ENCODE measurements at regions not wholly inside any gene's neighbourhood (a gene's known extent, or its start where the extent isn't known, plus 50 kb on each side); places are given as distances from the start of the nearest gene placed in this dataset.

DNA sequence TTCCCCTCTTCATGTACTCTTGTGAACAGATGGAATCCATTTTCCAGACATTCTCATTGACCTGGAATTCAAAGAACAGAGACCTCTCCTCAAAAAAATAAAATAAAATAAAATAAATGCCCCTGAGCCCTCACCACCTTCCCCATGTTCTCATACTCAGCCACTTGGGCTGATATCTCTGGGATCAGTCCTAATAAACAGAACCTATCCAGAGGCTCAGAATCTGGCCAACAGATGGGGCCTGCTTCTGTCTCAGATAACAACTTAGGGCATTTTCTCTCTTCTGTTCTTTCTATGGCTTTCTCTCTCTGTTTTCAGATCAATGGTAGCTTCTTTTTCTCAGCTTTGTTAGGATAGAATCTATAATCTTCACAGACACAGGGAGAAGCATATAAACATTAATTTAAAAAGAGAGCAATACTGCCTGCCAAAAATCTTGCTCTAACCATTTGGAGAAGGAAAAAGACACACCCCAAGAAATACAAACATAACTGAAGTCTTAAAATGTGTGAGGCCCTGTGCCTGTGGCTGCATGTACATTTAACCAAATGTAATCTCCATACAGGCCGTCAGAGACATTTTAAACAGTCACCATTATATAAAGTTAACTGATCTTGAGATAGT lies 907.1 kb downstream of the FAT4 start:
- Histone ChIP-seq H3K4me3 (no peak overlapping the region), H3K27me3 (no peaks in the 10 kb centered on the region), H3K36me3 (no peaks in the 10 kb centered on the region), H3K9me3 (no peaks in the 10 kb centered on the region)
- no peak for DNase-seq

DNA sequence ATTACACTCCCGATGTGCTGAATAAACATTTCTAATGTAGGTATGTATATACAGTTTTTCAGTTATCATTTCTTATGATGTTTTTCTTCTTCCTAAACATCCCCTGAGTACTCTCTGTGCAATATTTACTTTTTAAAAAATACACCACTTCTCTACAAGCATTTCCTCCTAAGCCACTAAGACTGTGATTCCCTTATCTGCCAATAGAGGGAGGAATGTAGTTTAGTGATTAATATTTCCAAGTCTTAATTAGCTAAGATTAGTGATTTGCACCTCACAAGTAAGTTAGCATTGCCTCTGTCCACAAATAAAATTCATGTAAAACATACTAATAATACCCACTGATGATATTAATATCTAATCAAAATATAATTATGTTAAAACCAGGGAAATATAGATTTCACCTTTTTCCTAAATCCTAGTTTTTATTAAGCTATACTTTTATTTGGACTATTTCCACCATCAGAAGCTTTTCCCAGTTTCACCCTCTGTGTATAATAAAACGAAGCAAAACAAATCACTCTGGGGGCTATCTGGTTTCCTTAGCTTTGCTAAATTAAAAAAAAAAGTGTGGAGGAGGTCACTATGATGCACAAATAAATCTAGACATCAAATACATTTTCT lies 909.1 kb downstream of the FAT4 start:
- no peaks in the 10 kb centered on the region for H3K9me3 ChIP-seq
- H3K4me3 ChIP-seq, result no peak overlapping the region
- DNase-seq, result no peak
- H3K27me3 ChIP-seq, result no peaks in the 10 kb centered on the region
- H3K36me3 ChIP-seq, result no peaks in the 10 kb centered on the region

DNA sequence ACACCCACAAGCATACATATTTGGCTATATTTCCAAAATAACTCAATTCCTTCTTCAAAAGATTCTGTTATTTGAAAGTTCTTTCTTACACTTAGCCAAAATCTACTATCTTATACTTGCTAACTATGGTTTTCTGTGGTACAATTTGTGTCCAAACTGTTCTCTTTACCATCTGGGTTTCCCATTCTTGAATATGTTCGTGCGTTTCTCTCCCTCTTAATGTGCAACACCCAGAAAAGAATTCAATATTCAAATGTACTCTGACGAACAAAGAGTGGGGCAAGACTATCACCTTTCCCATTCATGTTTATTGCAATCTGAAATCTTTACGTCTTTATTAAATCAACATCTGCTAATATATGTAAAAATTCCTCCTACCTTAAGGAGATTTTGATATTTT lies 912.7 kb downstream of the FAT4 start:
- DNase-seq, result no peak
- Histone ChIP-seq H3K27me3 (no peaks in the 10 kb centered on the region), H3K36me3 (no peaks in the 10 kb centered on the region), H3K9me3 (no peaks in the 10 kb centered on the region), H3K4me3 (no peak overlapping the region)

DNA sequence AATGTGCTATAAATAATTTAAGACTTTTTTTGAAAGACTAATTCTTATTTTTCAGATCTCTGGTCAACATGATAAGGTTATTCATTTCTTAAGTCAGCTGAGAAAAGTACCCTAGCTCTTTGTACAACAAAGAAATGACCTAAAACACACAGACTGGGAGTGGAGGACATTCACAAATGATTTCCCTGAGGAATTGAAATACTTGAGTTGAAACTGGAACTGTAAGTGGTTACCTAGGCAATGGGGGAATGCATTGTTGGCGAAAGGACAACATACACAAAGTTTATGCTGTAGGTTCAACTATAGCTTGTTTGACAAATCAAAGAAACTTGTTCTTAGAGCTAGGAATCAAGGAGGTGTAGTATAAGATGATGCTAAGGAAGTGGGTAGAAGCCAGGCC lies 915.5 kb downstream of the FAT4 start:
- Histone ChIP-seq H3K4me3 (no peak overlapping the region), H3K27me3 (no peaks in the 10 kb centered on the region), H3K36me3 (no peaks in the 10 kb centered on the region), H3K9me3 (no peaks in the 10 kb centered on the region)
- DNase-seq, result no peak

GRCh38 chr4:126233483-126233882 lies 918.7 kb downstream of the FAT4 start:
- DNase-seq, result no peak
- Histone ChIP-seq H3K27me3 (no peaks in the 10 kb centered on the region), H3K36me3 (no peaks in the 10 kb centered on the region), H3K9me3 (no peaks in the 10 kb centered on the region), H3K4me3 (no peak overlapping the region)

DNA sequence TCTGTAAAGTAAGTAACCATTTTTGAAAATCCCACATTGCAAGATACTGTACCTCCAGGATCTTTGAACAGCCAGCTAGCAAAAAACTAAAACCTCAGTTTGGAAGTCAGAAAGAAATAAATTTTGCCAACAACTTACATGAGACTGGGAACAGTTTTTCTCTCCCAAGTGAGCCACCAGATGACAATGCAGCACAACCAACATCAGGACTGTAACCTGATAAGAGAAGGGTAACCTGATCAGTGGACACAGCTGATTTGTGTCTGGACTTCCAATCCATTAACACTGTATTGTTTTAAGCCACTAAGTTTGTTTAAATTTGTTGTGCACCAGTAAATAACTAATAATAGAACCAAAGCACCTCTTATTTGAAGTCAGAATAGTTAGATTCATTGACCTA lies 923.3 kb downstream of the FAT4 start:
- no peak for DNase-seq
- Histone ChIP-seq H3K27me3 (no peaks in the 10 kb centered on the region), H3K36me3 (no peaks in the 10 kb centered on the region), H3K9me3 (no peaks in the 10 kb centered on the region), H3K4me3 (no peak overlapping the region)

DNA sequence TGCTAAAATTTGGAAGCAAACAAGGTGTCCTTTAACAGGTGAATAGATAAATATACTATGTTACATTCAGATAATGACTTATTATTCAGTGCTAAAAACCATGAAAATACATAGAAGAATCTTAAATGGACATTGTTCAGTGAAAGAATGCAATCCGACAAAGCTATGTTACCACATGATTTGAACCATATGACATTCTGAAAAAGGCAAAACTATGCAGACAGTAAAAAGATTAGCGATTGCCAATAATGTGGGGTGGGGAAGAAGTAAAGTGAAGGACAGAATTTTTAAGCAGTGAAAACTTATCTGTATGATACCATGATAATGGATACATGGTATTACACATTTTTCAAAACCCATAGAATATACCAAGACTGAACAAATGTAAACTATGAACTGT lies 926.9 kb downstream of the FAT4 start:
- H3K9me3 ChIP-seq, result no peaks in the 10 kb centered on the region
- H3K36me3 ChIP-seq, result no peaks in the 10 kb centered on the region

GRCh38 chr4:126242679-126243390 lies 928.1 kb downstream of the FAT4 start:
- no peaks in the 10 kb centered on the region for H3K9me3 ChIP-seq
- no peaks in the 10 kb centered on the region for H3K27me3 ChIP-seq
- no peak overlapping the region for H3K4me3 ChIP-seq
- H3K36me3 ChIP-seq, result no peaks in the 10 kb centered on the region
- DNase-seq, result no peak

More for the DNA sequence above, 926.9 kb downstream of the FAT4 start:
- no peak for DNase-seq
- no peak overlapping the region for H3K4me3 ChIP-seq
- H3K27me3 ChIP-seq, result no peaks in the 10 kb centered on the region

- H3K27me3 ChIP-seq, result no peaks in the 10 kb centered on the region
- no peaks in the 10 kb centered on the region for H3K36me3 ChIP-seq
- no peaks in the 10 kb centered on the region for H3K9me3 ChIP-seq
- no peak overlapping the region for H3K4me3 ChIP-seq
- DNase-seq, result no peak
These were observed 932.7 kb downstream of the FAT4 start for GRCh38 chr4:126247409-126247808.

GRCh38 chr4:126250006-126250405 lies 935.3 kb downstream of the FAT4 start:
- Histone ChIP-seq H3K27me3 (no peaks in the 10 kb centered on the region), H3K9me3 (no peaks in the 10 kb centered on the region), H3K36me3 (no peaks in the 10 kb centered on the region), H3K4me3 (no peak overlapping the region)
- no peak for DNase-seq

- DNase-seq, result no peak
- Histone ChIP-seq H3K9me3 (no peaks in the 10 kb centered on the region), H3K36me3 (no peaks in the 10 kb centered on the region), H3K4me3 (no peak overlapping the region), H3K27me3 (no peaks in the 10 kb centered on the region)
These were observed 936.4 kb downstream of the FAT4 start for GRCh38 chr4:126251169-126251568.

- no peak for DNase-seq
- Histone ChIP-seq H3K4me3 (no peak overlapping the region), H3K27me3 (no peaks in the 10 kb centered on the region), H3K36me3 (no peaks in the 10 kb centered on the region), H3K9me3 (no peaks in the 10 kb centered on the region)
These were observed 947.9 kb downstream of the FAT4 start for GRCh38 chr4:126262665-126263064.

DNA sequence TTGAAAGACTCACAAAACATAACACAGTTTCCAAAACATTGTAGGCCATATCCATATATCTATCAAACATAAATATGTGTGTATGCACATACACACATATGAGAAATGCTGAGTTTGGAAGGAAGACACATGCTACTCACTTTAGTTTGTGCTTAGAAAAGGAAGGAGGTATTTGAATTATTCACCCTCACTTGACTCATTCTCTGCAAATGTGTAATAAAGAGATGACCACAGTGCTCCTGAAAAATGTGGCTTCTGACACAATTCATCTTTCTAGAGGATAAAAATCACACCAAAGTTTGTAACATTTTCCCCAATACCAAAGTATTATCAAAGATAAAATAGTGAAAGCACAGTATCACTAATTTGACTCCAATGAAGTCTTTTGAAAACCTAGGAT lies 950.1 kb downstream of the FAT4 start:
- no peaks in the 10 kb centered on the region for H3K36me3 ChIP-seq

DNA sequence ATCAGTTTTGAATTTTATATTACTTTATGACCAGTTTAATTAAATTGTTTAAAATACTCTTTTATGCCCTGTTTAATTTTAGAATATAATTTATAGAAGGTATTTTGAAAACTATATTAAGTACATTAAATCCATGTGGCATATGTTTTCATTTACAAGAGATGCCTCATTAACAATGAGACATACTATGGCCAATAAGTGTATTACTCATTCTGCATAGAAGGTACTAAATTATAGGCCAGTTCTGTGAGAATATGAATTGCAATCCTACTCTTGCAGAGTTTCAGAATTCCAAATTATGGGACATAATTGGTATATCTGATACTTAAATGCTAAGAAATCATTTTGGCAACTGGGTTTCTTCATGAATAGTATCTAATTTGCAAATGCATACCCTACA lies 951.1 kb downstream of the FAT4 start:
- no peaks in the 10 kb centered on the region for H3K36me3 ChIP-seq
- DNase-seq, result no peak

More for the DNA sequence above, 950.1 kb downstream of the FAT4 start:
- Histone ChIP-seq H3K4me3 (no peak overlapping the region), H3K9me3 (no peaks in the 10 kb centered on the region), H3K27me3 (no peaks in the 10 kb centered on the region)
- no peak for DNase-seq

DNA sequence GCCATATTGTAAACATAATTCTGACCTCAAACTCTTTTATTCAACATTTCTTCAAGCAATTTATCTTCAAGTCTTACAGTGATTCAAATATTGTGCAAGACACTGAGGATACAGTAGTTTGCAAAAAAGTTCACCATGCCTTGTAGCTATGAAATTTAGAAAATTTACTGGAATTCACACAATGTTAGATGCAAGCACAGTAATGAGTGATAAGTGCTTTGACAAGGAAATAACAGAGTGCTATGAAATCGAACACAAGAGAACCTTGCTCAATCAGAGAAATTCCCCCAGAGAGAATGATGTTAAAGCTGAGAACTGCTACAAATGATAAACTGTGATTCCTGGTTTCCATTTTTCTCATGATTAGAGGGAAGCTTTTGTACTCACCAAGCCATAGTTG lies 952.9 kb downstream of the FAT4 start:
- H3K27me3 ChIP-seq, result no peaks in the 10 kb centered on the region
- DNase-seq, result no peak
- no peaks in the 10 kb centered on the region for H3K9me3 ChIP-seq
- no peak overlapping the region for H3K4me3 ChIP-seq
- H3K36me3 ChIP-seq, result no peaks in the 10 kb centered on the region

More for the DNA sequence above, 951.1 kb downstream of the FAT4 start:
- H3K9me3 ChIP-seq, result no peaks in the 10 kb centered on the region
- H3K27me3 ChIP-seq, result no peaks in the 10 kb centered on the region
- H3K4me3 ChIP-seq, result no peak overlapping the region

DNA sequence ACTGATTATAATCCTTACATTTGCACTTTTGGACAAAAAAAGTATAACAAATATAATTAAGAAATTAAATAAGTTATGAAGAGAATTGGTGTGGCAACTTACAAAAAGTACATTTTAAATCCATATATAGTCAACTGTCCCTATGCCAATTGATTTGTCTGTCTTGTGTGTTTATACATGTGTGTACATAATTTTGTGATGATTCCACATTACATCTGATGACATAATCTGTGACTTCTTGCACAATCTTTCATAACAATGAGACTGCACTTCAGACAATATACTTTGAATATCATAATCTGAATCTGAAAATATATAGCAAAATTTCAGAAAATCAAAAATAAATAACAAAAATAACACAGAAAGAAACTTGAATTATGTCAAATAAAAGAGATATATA lies 953.4 kb downstream of the FAT4 start:
- no peak for DNase-seq
- Histone ChIP-seq H3K27me3 (no peaks in the 10 kb centered on the region), H3K9me3 (no peaks in the 10 kb centered on the region), H3K36me3 (no peaks in the 10 kb centered on the region), H3K4me3 (no peak overlapping the region)

GRCh38 chr4:126269106-126269505 lies 954.4 kb downstream of the FAT4 start:
- DNase-seq, result no peak

DNA sequence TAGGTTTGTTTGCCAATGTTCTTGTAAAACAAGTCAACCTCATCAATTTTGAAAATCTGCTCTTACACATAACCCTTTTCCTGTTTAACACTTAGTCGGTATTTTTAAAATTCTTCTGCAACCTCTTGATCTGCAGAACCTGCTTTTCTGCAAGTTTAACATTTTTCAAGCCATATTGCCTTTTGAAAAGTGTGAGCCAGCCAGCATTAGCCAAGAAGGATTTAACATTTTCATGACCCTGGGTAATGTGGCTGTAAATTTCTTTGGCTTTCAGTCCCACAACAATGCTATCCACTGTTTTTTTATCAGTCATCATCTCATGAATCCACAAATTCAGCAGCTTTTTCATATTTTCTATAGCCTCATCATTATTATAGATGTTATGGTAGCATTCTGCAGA lies 956.5 kb downstream of the FAT4 start:
- DNase-seq, result no peak

More at GRCh38 chr4:126269106-126269505, 954.4 kb downstream of the FAT4 start:
- Histone ChIP-seq H3K4me3 (no peak overlapping the region), H3K27me3 (no peaks in the 10 kb centered on the region), H3K36me3 (no peaks in the 10 kb centered on the region), H3K9me3 (no peaks in the 10 kb centered on the region)

More for the DNA sequence above, 956.5 kb downstream of the FAT4 start:
- Histone ChIP-seq H3K9me3 (no peaks in the 10 kb centered on the region), H3K36me3 (no peaks in the 10 kb centered on the region), H3K27me3 (no peaks in the 10 kb centered on the region), H3K4me3 (no peak overlapping the region)
